ENCODE measurements at regions not wholly inside any gene's neighbourhood (a gene's known extent, or its start where the extent isn't known, plus 50 kb on each side); places are given as distances from the start of the nearest gene placed in this dataset.
A peak's percentile ranks its signal among the peaks of the same experiment; 100 is the strongest.

DNA sequence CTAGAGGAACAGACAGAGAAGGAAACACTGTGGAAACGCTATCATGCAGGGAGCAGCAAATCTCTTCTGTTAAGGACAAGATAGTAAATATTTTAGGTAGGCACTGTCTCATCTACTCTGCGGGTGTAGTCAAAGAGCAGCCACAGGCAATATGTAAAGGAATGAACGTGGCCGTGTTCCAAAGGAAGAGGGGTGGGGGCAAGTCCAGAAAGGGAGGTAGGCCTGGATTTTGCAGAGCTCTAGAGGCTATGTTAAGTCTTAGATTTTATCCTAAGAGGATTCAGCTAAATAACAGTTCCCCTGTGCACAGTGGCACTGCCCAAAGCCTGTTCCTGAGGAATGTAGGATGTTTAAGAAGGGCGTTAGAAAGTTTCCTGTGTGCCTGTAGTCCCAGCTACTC, 161.6 kb downstream of the ACTL7B start:
- POLR2A ChIA-PET: interaction anchor here (1.7 kb wide), 1 partner anchor 12 kb away, joined by 4 read pairs; no protein-coding TSS in a partner anchor
- no peak overlapping the region for H3K27ac Mint-ChIP-seq (ENCODE audit: low read depth, unreplicated experiment)
- CTCF ChIA-PET: interaction anchor here (0.6 to 1.2 kb wide), 4 partner anchors 14 to 280 kb away, joined by 3 to 5 read pairs (median 4); no protein-coding TSS in a partner anchor
- no TSS peak for BruUV-seq (replicated peaks)
- H3K4me3 Mint-ChIP-seq (ENCODE audit: unreplicated experiment): no peak overlapping the region
- H3K4me1 Mint-ChIP-seq (ENCODE audit: insufficient read depth, unreplicated experiment): peaks cover 7% of the 10 kb centered on the region
- H3K9me3 Mint-ChIP-seq (ENCODE audit: unreplicated experiment): peaks cover 19% of the 10 kb centered on the region
- no peaks in the 10 kb centered on the region for H3K27me3 Mint-ChIP-seq (ENCODE audit: insufficient read depth, unreplicated experiment)
- DNase-seq (ENCODE audit: unreplicated experiment): no peak
- no peaks in the 10 kb centered on the region for H3K36me3 Mint-ChIP-seq (ENCODE audit: insufficient read depth, unreplicated experiment)
- TF ChIP-seq, protein P1, sequence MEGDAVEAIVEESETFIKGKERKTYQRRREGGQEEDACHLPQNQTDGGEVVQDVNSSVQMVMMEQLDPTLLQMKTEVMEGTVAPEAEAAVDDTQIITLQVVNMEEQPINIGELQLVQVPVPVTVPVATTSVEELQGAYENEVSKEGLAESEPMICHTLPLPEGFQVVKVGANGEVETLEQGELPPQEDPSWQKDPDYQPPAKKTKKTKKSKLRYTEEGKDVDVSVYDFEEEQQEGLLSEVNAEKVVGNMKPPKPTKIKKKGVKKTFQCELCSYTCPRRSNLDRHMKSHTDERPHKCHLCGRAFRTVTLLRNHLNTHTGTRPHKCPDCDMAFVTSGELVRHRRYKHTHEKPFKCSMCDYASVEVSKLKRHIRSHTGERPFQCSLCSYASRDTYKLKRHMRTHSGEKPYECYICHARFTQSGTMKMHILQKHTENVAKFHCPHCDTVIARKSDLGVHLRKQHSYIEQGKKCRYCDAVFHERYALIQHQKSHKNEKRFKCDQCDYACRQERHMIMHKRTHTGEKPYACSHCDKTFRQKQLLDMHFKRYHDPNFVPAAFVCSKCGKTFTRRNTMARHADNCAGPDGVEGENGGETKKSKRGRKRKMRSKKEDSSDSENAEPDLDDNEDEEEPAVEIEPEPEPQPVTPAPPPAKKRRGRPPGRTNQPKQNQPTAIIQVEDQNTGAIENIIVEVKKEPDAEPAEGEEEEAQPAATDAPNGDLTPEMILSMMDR (IDR thresholded peaks at IDR 0.05; ENCODE audit: unreplicated experiment): no peak
- intact Hi-C loops (cut with micrococcal nuclease): no loop called here

DNA sequence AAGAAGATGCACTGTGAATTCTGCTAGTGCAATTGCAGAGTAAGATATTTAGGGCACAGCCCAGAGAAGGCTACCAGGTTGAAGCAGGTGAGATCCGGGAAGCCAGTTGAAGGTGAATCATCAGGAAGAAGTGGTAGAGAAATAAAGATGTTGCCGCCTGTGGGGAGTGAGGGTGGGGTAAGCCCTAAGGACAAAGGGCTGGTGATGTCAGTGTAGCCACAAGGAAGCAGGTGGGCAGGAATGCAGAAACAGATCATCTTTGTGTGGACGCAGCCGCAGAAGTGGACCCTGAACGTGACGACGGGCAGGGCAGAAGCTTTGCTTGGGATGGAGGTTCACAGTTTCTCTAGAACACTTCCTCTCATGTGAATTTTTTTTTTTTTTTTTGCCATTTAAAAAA, 164.2 kb downstream of the ACTL7B start:
- TF ChIP-seq, protein P1 (IDR thresholded peaks at IDR 0.05; ENCODE audit: unreplicated experiment): no peak
- no TSS peak for BruUV-seq (replicated peaks)
- DNase-seq (ENCODE audit: unreplicated experiment): peak; percentile 55
- intact Hi-C loops (cut with micrococcal nuclease): no loop called here
- no peak overlapping the region for H3K4me3 Mint-ChIP-seq (ENCODE audit: unreplicated experiment)
- H3K9me3 Mint-ChIP-seq (ENCODE audit: unreplicated experiment): peaks cover 16% of the 10 kb centered on the region
- ChIA-PET CTCF (interaction anchor here (0.7 kb wide), 1 partner anchor 30 kb away, joined by 3 read pairs; no protein-coding TSS in a partner anchor), POLR2A (no interaction called here)
- peaks cover 7% of the 10 kb centered on the region for H3K4me1 Mint-ChIP-seq (ENCODE audit: insufficient read depth, unreplicated experiment)
- H3K27me3 Mint-ChIP-seq (ENCODE audit: insufficient read depth, unreplicated experiment): no peaks in the 10 kb centered on the region
- H3K36me3 Mint-ChIP-seq (ENCODE audit: insufficient read depth, unreplicated experiment): no peaks in the 10 kb centered on the region
- H3K27ac Mint-ChIP-seq (ENCODE audit: low read depth, unreplicated experiment): no peak overlapping the region

DNA sequence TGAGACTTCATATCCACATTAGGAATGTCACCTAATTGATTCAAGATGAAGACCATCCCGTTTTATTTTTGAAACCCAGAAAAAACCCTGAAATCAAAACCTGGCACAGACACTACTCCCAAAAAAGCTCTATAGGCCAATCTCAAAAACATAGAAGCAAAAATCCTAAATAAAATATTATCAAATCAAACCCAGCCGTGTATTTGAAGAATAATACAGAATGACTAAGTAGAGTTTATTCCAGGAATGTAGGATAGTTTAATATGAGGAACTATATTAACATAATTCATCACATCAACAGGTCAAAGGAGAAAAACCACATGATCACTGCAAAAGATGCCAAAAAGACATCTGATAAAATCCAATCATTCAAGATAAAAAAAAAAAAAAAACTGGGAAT, 167.1 kb downstream of the ACTL7B start:
- no peak overlapping the region for H3K4me3 Mint-ChIP-seq (ENCODE audit: unreplicated experiment)
- H3K36me3 Mint-ChIP-seq (ENCODE audit: insufficient read depth, unreplicated experiment): no peaks in the 10 kb centered on the region
- H3K27ac Mint-ChIP-seq (ENCODE audit: low read depth, unreplicated experiment): no peak overlapping the region
- H3K4me1 Mint-ChIP-seq (ENCODE audit: insufficient read depth, unreplicated experiment): peaks cover 7% of the 10 kb centered on the region
- H3K27me3 Mint-ChIP-seq (ENCODE audit: insufficient read depth, unreplicated experiment): no peaks in the 10 kb centered on the region
- TF ChIP-seq, protein P1 (IDR thresholded peaks at IDR 0.05; ENCODE audit: unreplicated experiment): no peak
- POLR2A ChIA-PET: no interaction called here
- CTCF ChIA-PET: no interaction called here
- no peak for DNase-seq (ENCODE audit: unreplicated experiment)
- no TSS peak for BruUV-seq (replicated peaks)
- no peaks in the 10 kb centered on the region for H3K9me3 Mint-ChIP-seq (ENCODE audit: unreplicated experiment)
- intact Hi-C loops (cut with micrococcal nuclease): no loop called here

DNA sequence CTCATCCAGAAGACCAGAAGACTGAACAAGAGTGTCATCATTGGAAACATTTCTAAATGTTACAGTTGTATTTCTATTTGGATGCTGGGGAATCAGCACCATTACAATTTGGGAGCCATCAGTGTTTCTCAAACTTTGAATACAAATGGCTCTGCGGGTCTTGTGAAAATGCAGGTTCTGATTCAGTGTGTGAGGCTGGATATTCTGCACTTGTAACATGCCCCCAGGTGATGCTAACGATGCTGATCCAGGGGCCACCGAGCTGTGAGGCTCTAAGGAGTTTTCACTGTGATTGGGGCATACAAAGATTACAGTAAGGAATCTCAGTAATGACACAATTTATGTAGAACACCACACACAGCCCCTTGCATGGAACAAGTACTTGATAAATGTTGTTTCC, 167.7 kb downstream of the ACTL7B start:
- TF ChIP-seq, protein P1 (IDR thresholded peaks at IDR 0.05; ENCODE audit: unreplicated experiment): no peak
- Mint-ChIP-seq H3K9me3 (ENCODE audit: unreplicated experiment) (no peaks in the 10 kb centered on the region), H3K4me1 (ENCODE audit: insufficient read depth, unreplicated experiment) (peaks cover 7% of the 10 kb centered on the region), H3K27ac (ENCODE audit: low read depth, unreplicated experiment) (no peak overlapping the region), H3K27me3 (ENCODE audit: insufficient read depth, unreplicated experiment) (no peaks in the 10 kb centered on the region), H3K4me3 (ENCODE audit: unreplicated experiment) (no peak overlapping the region), H3K36me3 (ENCODE audit: insufficient read depth, unreplicated experiment) (no peaks in the 10 kb centered on the region)
- intact Hi-C loops (cut with micrococcal nuclease): no loop called here
- DNase-seq (ENCODE audit: unreplicated experiment): no peak
- ChIA-PET POLR2A (no interaction called here), CTCF (no interaction called here)
- no TSS peak for BruUV-seq (replicated peaks)
